Sigmoid colon (tissue), 4 donors: ENCODE measurements at regions not wholly inside any gene's neighbourhood (a gene's known extent, or its start where the extent isn't known, plus 50 kb on each side); places are given as distances from the start of the nearest gene placed in this dataset.

Experiments
- CTCF ChIP-seq, 4 experiments: fragments of 450-650 bp in 3 of 4; fragments of 200-600 bp in 1 of 4; IDR thresholded peaks; one replicate each; pipeline ENCODE4 v1.5.1; 2016 to 2019; ENCODE audit warnings: antibody characterized with exemption in 4 of 4, mild to moderate bottlenecking in 3 of 4, moderate library complexity in 2 of 4
- POLR2A ChIP-seq, 2 donors: fragments of 450-650 bp; IDR thresholded peaks; one replicate each; pipeline ENCODE4 v1.6.1; 2016; ENCODE audit warnings: antibody characterized with exemption in 2 of 2, mild to moderate bottlenecking in 2 of 2, moderate library complexity in 2 of 2
- POLR2AphosphoS5 ChIP-seq, 4 donors: sonication (generic); formaldehyde crosslinking; IDR thresholded peaks; one replicate each; pipeline ENCODE4 v1.6.1; 2017; ENCODE audit warnings: antibody characterized with exemption in 4 of 4

GRCh38 chr15:47384776-47385175 lies 332.5 kb upstream of the SEMA6D start:
- no peak for TF ChIP-seq CTCF (IDR thresholded peaks at IDR 0.05)
- no peak for TF ChIP-seq POLR2A (IDR thresholded peaks at IDR 0.05)
- no peak for TF ChIP-seq POLR2AphosphoS5 (IDR thresholded peaks at IDR 0.05)
